Panc1 (cell line): ENCODE measurements at regions not wholly inside any gene's neighbourhood (a gene's known extent, or its start where the extent isn't known, plus 50 kb on each side); places are given as distances from the start of the nearest gene placed in this dataset.

ENCODE experiments used
- ATAC-seq: fragments of 200-7000 bp; cut with Tn5 transposase; 2 replicates; pipeline ENCODE4 v1.9.1; 2020; ENCODE audit warnings: mild to moderate bottlenecking, moderate library complexity
- BruUV-seq: library from RNA; stranded (reverse); fragments of 400-500 nt; replicated peaks from 2 replicates; lab custom pipeline; 2021; lab: Mats Ljungman, UMichigan
- CTCF ChIA-PET: fragments of 300-600 bp; sonication (Branson Sonifier 250); formaldehyde crosslinking; loops from one replicate; lab custom pipeline; 2022; ENCODE audit warnings: antibody characterized with exemption; lab: Charles Lee
- POLR2A ChIA-PET: fragments of 300-600 bp; sonication (Branson Sonifier 250); formaldehyde crosslinking; loops from one replicate; lab custom pipeline; 2022; ENCODE audit warnings: antibody characterized with exemption; lab: Charles Lee
- DNase-seq: peaks from one replicate; pipeline ENCODE4 v3.0.0-alpha.2; 2010; ENCODE audit warnings: low read depth, low spot score
- H3K27ac ChIP-seq: 2 replicates; pipeline ENCODE4 v1.5.1; 2011; ENCODE audit warnings: mild to moderate bottlenecking, low read length, inconsistent platforms
- H3K27me3 ChIP-seq: fragments of 200-500 bp; sonication (Bioruptor generic); 2 replicates; pipeline ENCODE4 v1.6.0; 2014; ENCODE audit warnings: low read length, inconsistent platforms; ENCODE audit not compliant: control insufficient read depth, insufficient read depth
- H3K36me3 ChIP-seq: fragments of 200-500 bp; sonication (Bioruptor generic); 2 replicates; pipeline ENCODE4 v1.5.1; 2014; ENCODE audit warnings: inconsistent platforms, mild to moderate bottlenecking, low read length, moderate library complexity; ENCODE audit not compliant: control insufficient read depth, insufficient read depth
- H3K4me1 ChIP-seq: 2 replicates; pipeline ENCODE4 v1.5.1; 2011; ENCODE audit warnings: inconsistent platforms, mild to moderate bottlenecking, low read length, moderate library complexity; ENCODE audit not compliant: control insufficient read depth, insufficient read depth
- H3K4me3 ChIP-seq, 2 experiments: 2 replicates each; pipeline ENCODE4 v1.5.1; 2011 to 2012; ENCODE audit warnings: low read depth in 2 of 2, low read length in 2 of 2, mild to moderate bottlenecking in 2 of 2, inconsistent platforms in 1 of 2, moderate library complexity in 1 of 2
- H3K9me3 ChIP-seq: fragments of 200-500 bp; sonication (Bioruptor generic); 2 replicates; pipeline ENCODE4 v1.5.1; 2014; ENCODE audit warnings: low read depth, mild to moderate bottlenecking, inconsistent platforms, low read length, moderate library complexity; ENCODE audit not compliant: control insufficient read depth, insufficient read depth
- POLR2AphosphoS5 ChIP-seq: IDR thresholded peaks from 2 replicates; pipeline ENCODE4 v1.6.1; 2012; ENCODE audit warnings: mild to moderate bottlenecking, low read depth, low read length, moderate library complexity
- REST ChIP-seq, 2 experiments: IDR thresholded peaks; 2 replicates each; pipeline ENCODE4 v1.6.1; 2011 to 2012; ENCODE audit warnings: low read depth in 2 of 2, control low read depth in 1 of 2, low read length in 1 of 2, mild to moderate bottlenecking in 1 of 2, moderate library complexity in 1 of 2; ENCODE audit not compliant: insufficient read depth in 1 of 2
- SIN3A ChIP-seq: IDR thresholded peaks from 2 replicates; pipeline ENCODE4 v1.6.1; 2012; ENCODE audit warnings: low read depth, mild to moderate bottlenecking, low read length, moderate library complexity, borderline replicate concordance; ENCODE audit not compliant: insufficient read depth
- TCF7L2 ChIP-seq: IDR thresholded peaks from 2 replicates; pipeline ENCODE4 v1.6.1; 2011; ENCODE audit warnings: mild to moderate bottlenecking, low read depth, low read length, inconsistent platforms
- in situ Hi-C: cut with HindIII; loops from 2 replicates; pipeline ENCODE4 v1.10.0; 2016; ENCODE audit warnings: low sequenced_read_pairs, low pct_unique_long_range_greater_than_20kb
- intact Hi-C: fragments of 100-400 bp; cut with micrococcal nuclease; formaldehyde crosslinking; loops from one replicate; pipeline ENCODE4 v1.10.0; 2022; ENCODE audit not compliant: unreplicated experiment
- TF ChIP-seq, protein P1 (sequence below): fragments of 450-650 bp; IDR thresholded peaks from 2 replicates; pipeline ENCODE4 v1.5.1; 2017; ENCODE audit warnings: mild to moderate bottlenecking

DNA sequence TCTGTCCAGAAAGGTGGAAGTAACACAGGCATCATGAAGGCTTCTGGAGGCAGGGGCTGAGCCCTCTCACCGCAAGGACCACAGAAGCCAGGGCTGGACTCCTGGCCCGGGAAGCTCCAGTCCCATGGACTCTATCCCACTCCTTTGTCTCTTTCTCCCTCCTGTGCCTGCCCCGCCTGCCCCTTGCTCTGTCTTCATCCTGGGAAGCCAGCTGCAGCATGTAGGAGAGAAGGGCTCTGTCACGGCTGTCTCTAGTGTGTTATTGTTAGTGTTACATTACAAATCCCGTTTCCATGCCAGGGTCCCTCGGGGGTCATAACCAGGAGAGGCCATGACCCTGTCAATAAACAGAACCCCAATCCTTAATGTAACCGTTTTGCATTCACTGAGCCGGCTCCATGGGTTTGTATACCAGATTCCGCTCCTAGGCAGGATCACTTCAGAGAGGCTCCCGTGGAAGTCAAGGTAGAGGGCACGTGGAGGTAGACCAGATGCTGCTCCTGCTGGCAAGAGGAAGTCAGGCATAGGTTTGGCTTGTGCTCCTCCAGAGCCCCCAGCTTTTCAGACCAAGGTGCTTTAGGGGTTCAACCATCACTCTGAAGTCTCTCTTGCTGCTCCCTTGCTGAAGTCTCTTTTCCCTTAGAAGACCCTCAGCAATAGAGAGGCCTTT is 293.2 kb downstream of the ETS1 start:
- POLR2A ChIA-PET = interaction anchor here (0.6 kb wide), 1 partner anchor 246 kb away, joined by 7 read pairs; no protein-coding TSS in a partner anchor
- in situ Hi-C loops = no loop called here
- no TSS peak for BruUV-seq
- ATAC-seq = no peak
- Histone ChIP-seq H3K36me3 (no peaks in the 10 kb centered on the region), H3K27me3 (no peaks in the 10 kb centered on the region), H3K9me3 (no peaks in the 10 kb centered on the region), H3K27ac (no peak overlapping the region), H3K4me1 (no peaks in the 10 kb centered on the region), H3K4me3 (no peak overlapping the region)
- no peak for DNase-seq
- CTCF ChIA-PET = interaction anchor here (0.6 kb wide), 1 partner anchor 159 kb away, joined by 3 read pairs; no protein-coding TSS in a partner anchor
- TF ChIP-seq TCF7L2 (no peak), POLR2AphosphoS5 (no peak), REST (IDR thresholded peaks at IDR 0.05; ENCODE audit: insufficient read depth in 1 of 2, low read depth in 2 of 2, low read length in 1 of 2) (no peak), SIN3A (no peak)
- TF ChIP-seq, protein P1, sequence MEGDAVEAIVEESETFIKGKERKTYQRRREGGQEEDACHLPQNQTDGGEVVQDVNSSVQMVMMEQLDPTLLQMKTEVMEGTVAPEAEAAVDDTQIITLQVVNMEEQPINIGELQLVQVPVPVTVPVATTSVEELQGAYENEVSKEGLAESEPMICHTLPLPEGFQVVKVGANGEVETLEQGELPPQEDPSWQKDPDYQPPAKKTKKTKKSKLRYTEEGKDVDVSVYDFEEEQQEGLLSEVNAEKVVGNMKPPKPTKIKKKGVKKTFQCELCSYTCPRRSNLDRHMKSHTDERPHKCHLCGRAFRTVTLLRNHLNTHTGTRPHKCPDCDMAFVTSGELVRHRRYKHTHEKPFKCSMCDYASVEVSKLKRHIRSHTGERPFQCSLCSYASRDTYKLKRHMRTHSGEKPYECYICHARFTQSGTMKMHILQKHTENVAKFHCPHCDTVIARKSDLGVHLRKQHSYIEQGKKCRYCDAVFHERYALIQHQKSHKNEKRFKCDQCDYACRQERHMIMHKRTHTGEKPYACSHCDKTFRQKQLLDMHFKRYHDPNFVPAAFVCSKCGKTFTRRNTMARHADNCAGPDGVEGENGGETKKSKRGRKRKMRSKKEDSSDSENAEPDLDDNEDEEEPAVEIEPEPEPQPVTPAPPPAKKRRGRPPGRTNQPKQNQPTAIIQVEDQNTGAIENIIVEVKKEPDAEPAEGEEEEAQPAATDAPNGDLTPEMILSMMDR = no peak
- intact Hi-C loops = loop anchor here (5.0 to 10.0 kb wide), 3 partner anchors 151 to 538 kb away; no protein-coding TSS in a partner anchor

- Histone ChIP-seq H3K4me3 (no peak overlapping the region), H3K9me3 (no peaks in the 10 kb centered on the region), H3K27ac (no peak overlapping the region), H3K27me3 (no peaks in the 10 kb centered on the region), H3K36me3 (no peaks in the 10 kb centered on the region), H3K4me1 (no peaks in the 10 kb centered on the region)
- no TSS peak for BruUV-seq
- ChIA-PET CTCF (no interaction called here), POLR2A (no interaction called here)
- no peak for TF ChIP-seq TCF7L2
- TF ChIP-seq REST (IDR thresholded peaks at IDR 0.05; ENCODE audit: insufficient read depth in 1 of 2, low read depth in 2 of 2, low read length in 1 of 2) = no peak
- no peak for TF ChIP-seq SIN3A
- TF ChIP-seq POLR2AphosphoS5 = no peak
- TF ChIP-seq, protein P1 = no peak
- no peak for DNase-seq
- in situ Hi-C loops = no loop called here
- intact Hi-C loops = loop anchor here (2.0 to 10.0 kb wide), 4 partner anchors 119 to 540 kb away; no protein-coding TSS in a partner anchor
- no peak for ATAC-seq
Observed at GRCh38 chr11:128291835-128292234, 295.5 kb downstream of the ETS1 start.
